GM18907 (cell line): ENCODE measurements at regions not wholly inside any gene's neighbourhood (a gene's known extent, or its start where the extent isn't known, plus 50 kb on each side); places are given as distances from the start of the nearest gene placed in this dataset.
"Not testable (repeated sequence)": the region's sequence is repeated elsewhere in the genome, so short reads cannot be mapped to it uniquely, and the experiment has no call there.

Source experiments
- ATAC-seq: cut with Tn5 transposase; IDR thresholded peaks from one replicate; pipeline ENCODE4 v1.9.1; 2021; ENCODE audit warnings: mild to moderate bottlenecking, moderate library complexity; ENCODE audit not compliant: unreplicated experiment

- ATAC-seq, result no peak
Measured at GRCh38 chr10:52477305-52477704, 163.2 kb downstream of the DKK1 start.

DNA sequence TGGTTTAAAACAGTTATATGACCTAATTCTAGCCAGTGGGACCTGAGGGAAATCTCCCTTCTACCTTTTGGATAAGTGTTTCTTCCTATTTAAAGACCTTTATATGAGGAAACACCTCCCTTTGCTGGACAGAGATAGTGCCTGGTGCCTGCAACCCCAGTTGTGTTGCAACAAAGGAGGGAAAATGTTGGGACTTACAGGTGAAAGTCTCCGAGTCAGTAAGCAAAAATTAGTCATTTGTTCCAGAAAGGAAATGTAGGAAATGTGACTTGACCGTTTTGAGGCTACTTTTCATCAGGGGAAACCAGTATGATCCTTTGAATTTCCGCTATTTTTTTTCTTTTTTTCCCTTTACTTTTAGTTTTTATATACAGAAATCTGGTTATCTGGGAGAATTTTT is 165.5 kb downstream of the DKK1 start:
- no peak for ATAC-seq

GRCh38 chr10:52481986-52482555 is 168.0 kb downstream of the DKK1 start:
- ATAC-seq, result no peak

DNA sequence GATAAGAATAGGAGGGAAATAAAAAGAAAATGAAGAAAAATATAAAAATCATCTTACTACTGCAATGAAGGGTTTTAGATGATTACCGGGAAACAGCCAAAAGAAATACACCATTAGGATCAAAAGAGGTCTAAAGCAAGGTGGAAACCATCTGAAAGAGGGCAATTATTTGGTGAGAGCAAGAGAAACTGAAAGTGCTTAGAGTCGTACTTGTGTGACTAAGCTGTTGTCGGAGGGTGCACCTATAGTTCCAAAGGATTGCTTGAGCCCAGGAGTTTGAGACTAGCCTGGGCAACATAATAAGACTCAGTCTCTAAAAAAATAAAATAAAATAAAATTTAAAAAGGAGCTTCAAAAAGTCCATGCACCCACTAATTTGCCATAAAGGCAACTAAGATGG is 169.5 kb downstream of the DKK1 start:
- peak; percentile 79 for ATAC-seq

DNA sequence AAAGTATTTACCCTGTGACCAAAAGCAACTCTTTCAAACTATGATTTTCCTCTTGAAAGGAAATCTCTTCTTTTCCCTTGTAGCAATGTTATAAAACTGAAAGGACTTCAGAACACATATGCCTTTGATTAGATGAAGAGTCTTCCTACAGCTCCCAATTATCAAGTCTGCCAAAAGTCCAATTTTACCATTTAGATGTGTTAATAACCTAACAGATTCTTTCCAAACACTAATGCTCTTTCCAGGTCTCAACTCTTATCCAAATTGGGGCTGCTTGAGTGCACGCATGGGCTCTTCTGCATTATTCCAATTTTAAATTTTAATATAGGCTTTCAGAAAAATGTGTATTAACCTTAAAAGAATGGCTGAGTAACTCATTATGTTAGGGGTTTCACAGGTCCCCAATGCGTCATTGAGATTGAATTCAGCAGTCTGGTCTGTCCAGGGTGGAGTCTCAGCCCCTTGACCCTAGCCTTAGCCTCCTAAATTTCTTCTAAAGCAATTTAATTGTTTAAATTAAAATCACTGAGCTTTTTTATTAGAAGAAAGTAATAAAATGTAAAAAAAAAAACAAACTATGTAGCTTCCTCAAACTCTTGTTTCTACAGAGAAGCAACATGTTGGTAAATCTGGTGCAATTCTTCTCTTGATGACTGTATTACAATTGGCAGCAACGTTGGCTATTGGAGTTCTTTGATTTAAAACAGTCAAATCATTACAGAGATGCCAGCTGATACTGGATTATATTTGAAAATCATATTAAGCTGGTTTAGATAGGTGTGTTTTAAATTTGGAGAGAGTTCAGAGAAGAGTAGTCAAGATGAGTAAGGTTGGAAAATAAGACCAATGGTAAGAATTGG is 170.4 kb downstream of the DKK1 start:
- no peak for ATAC-seq

- ATAC-seq, result no peak
Measured at GRCh38 chr10:52485462-52485861, 171.4 kb downstream of the DKK1 start.

DNA sequence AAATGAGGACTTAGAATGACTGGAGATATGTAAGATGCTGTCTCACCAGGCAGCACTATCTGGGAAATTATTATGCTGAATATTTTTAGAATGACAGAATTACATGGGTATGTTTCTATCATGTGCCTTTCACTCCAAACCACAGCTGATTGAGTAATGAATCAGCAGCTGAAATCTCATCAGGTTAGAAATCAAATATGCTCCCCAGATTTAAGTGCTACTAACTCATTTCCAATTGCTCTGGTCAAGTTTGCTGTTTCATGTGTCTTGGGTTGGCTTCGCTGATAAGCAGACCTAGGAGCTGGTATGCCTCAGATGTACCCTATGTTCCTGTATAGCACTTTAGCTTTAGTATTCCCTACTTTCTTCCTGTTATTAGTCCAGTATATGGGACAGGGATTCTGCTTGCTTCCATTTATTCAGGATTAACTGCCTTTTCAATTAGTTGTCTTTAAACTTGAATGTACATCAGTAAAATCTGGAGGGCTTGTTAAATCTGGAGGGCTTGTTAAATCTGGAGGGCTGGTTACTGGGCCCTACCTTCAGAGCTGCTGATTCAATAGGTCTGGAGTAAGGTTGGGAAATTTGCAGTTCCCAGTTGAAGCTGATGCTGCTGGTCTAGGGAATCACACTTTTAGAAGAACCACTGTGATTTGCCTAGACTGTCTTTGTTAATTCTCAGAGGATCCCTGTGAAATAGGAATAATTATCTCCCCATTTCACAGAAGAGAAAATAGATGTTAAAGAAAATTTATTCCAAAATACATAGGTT is 172.9 kb downstream of the DKK1 start:
- ATAC-seq, result no peak

GRCh38 chr10:52488606-52489485 is 174.8 kb downstream of the DKK1 start:
- no peak for ATAC-seq

DNA sequence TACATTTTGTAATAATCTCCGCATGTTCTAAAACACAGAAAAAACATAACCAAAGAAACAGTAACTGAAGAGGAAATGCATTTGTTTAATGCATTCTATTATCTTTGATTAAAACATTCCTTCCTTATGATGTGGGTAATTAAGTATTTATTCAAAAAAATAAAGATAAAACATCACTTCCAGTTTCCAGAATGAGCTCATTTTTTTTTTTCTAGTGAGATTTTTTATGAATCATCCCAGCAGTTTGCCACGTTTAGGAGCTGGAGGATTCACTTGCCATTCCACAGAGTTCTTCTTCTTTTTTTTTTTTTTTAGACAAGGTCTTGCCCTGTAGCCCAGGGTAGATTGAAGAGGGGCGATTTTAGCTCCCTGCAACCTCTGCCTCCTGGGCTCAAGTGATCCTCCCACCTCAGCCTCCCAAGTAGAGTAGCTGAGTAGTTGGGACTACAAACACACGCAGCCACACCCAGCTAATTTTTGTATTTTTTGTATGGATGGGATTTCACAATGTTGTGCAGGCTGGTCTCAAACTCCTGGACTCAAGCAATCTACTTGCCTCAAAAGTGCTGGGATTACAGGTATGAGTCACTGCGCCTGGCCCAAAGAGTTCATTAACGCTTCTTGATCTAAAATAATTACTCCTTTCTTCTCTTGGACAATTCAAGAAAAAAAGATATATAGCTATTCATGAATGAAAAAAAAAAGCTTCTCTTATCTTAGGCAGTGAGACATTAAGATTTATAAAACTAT is 177.3 kb downstream of the DKK1 start:
- no peak for ATAC-seq

DNA sequence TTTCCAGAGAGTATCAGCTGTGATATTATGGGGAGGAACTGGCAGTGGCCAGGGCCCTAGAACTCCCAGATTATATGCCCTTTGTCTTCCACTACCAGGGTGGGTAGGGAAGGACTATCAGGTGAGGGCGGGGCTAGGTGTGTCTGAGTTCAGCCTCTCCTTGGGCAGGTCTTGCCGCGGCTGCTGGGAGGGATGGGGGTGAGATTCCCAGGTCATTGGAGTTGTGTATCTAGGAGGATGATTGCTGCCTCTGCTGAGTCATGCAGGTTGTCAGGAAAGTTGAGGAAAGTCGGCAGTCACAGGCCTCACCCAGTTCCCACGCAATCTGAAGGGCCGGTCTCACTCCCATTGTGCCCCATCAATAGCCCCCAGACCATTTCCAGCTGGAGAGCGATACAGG is 185.2 kb downstream of the DKK1 start:
- ATAC-seq, result no peak

DNA sequence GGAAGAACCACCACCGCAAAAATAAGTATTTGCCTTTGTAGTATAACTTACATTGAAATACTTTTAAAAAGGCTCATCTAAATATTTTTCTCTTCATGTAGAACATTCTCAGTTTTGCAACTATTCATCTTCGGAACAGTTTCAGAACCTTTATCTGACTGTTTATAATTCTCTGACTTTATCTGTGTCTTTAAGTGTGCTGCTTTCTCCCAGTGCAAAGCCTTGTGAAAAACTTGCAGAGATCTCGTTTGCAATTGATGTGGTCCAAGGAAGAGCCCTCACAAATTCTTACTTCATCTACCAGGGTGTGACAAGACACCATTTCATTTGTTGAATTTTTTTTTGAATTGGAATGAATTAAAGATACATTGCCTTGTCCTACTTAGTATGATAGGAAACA is 186.4 kb downstream of the DKK1 start:
- ATAC-seq, result no peak

- ATAC-seq, result no peak
Measured at GRCh38 chr10:52502237-52502636, 188.2 kb downstream of the DKK1 start.

- not testable (repeated sequence) for ATAC-seq
Measured at GRCh38 chr10:52505341-52505740, 191.3 kb downstream of the DKK1 start.

GRCh38 chr10:52514481-52514880 is 200.4 kb downstream of the DKK1 start:
- ATAC-seq, result no peak

- no peak for ATAC-seq
Measured at GRCh38 chr10:52517012-52517411, 202.9 kb downstream of the DKK1 start.

DNA sequence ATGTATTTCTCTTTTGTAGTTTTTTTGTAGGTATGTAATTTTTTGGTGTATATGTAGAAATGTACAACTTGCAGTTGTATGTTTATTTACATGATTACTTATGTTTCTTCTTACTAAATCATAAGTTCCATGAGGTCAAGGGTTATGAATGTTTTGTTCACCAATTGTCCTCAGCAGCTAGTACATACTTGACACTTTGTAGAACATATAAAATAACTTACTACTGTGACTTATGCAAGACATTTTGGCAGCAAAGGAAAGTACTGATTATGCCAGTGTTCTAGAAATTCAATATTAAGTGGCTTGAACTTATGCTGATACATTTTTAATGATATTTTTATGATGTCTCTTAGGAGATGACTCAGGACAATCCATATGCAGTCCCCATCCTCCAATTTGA is 209.6 kb downstream of the DKK1 start:
- no peak for ATAC-seq

GRCh38 chr10:52525761-52526160 is 211.7 kb downstream of the DKK1 start:
- no peak for ATAC-seq

DNA sequence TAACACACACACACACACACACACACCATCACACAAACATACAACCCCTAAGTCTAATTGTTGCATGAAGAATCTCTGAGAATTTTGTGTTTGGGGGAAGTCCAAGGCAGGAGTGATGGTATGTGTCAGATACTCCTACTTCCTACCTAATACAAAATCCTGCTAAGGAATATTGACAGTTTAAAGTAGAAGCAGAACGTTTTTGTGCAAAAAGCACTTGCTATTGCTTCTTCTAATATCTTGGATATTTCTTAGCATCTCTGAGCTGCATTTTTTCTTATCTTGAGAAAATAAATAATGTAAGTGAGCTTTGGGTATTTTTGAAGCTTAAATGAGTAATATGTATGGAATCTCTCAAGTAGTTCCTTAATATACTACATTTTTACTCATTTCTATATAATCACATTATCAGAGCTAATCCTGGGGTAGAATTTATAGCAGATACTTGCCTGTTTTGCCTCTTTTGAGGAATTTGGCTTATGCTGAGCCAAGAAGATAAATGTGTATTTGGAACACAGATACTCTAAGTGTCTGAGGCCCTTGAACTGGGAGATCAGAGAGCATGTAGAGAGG is 212.3 kb downstream of the DKK1 start:
- ATAC-seq, result no peak

DNA sequence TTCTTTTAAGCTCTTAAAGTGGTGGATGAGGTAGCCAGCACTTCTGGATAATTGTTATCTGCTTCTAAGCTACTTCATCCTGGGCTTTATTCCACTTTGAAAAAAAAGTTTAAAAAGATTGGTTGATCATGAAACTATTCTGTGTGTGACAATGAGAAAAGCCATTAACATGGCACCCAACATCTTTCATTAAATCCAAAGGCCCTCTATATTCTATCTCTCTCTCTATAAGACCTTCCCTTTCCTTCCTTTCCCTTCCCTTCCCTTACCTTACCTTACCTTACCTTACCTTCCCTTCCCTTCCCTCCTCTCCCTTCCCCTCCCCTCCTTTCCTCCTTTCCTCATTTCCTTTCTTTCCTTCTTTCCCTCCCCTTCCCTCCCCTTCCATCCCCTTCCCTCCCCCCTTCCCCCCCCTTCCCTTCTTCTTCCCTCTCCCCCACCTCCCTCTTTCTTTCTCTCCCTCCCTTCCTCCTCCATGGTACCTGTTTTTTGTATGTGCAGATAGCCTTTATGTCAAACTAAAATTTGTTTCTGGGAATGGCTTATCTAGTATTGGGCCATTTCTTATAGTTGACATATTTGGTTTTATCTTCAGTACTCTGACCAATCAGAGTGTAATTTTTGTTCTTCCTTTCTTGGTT is 218.7 kb downstream of the DKK1 start:
- no peak for ATAC-seq
